Caki2 (cell line): ENCODE measurements at regions not wholly inside any gene's neighbourhood (a gene's known extent, or its start where the extent isn't known, plus 50 kb on each side); places are given as distances from the start of the nearest gene placed in this dataset.
"Not testable (repeated sequence)": the region's sequence is repeated elsewhere in the genome, so short reads cannot be mapped to it uniquely, and the experiment has no call there.

ENCODE experiments used
- DNase-seq: peaks from one replicate; pipeline ENCODE4 v3.0.0-alpha.2; 2015; ENCODE audit warnings: low read depth
- in situ Hi-C: cut with HindIII; loops from 2 replicates; pipeline ENCODE4 v1.10.0; 2016; ENCODE audit warnings: low sequenced_read_pairs, low pct_unique_long_range_greater_than_20kb, mixed read lengths

DNA sequence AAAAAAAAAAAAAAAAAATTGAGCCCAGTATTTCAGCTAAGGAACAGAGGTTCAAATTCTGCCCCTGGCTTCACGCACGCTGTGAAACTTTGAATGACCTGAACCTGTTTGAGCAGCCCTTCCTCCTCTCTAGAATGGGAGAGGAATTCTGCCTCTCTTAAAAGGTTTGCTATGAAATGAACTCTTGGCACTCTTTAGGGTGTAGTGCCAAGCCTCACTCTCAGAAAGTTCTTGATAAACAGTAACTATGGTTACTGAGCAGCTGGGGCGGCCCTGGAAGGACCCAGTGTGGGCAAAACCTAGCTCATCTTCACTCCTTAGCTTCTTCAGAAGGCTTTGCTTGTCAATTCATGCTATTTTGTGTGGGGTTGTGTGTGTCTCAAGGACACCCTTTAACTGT lies 73.7 kb downstream of the GEMIN8 start:
- in situ Hi-C loops: no loop called here
- DNase-seq: no peak

DNA sequence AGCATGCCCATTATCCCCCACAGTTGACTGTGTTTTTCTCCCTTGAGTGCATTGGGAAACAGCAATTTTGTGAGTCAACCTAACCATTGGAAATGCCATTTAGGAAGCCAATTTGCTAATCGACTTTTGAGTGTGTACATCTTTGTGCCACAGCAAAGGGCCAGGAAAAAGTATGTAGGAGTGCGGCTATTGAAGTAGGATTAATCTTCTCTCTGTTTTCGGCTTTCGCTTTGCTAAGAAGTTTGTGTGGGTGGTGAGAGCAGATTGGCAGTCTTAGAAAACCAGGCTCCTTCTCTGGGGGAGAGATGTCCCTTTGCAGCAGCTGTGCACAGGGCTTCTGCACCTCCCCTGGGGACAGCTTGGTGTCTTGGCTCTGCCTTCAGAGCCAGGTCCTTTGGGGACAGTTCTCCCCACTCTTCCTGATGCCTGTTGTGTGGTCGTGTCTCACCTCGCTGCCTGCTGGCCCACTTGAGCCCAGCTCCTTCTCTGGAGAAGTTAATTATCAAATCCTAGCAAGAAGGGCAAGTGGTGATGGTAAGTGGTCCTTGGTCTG lies 74.5 kb downstream of the GEMIN8 start:
- in situ Hi-C loops: no loop called here
- DNase-seq: no peak

- DNase-seq: no peak
- in situ Hi-C loops: no loop called here
Observed at GRCh38 chrX:13952581-13952980, 77.1 kb downstream of the GEMIN8 start.

GRCh38 chrX:13946223-13946622 lies 83.5 kb downstream of the GEMIN8 start:
- DNase-seq, in situ Hi-C loops: not testable (repeated sequence)

DNA sequence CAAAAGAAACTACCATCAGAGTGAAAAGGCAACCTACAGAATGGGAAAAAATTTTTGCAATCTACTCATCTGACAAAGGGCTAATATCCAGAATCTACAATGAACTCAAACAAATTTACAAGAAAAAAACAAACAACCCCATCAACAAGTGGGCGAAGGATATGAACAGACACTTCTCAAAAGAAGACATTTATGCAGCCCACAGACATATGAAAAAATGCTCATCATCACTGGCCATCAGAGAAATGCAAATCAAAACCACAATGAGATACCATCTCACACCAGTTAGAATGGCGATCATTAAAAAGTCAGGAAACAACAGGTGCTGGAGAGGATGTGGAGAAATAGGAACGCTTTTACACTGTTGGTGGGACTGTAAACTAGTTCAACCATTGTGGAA lies 83.9 kb downstream of the GEMIN8 start:
- DNase-seq, in situ Hi-C loops: not testable (repeated sequence)

GRCh38 chrX:13940671-13941070 lies 89.0 kb downstream of the GEMIN8 start:
- in situ Hi-C loops: no loop called here
- DNase-seq: no peak

- in situ Hi-C loops: no loop called here
- no peak for DNase-seq
Observed at GRCh38 chrX:13939741-13940597, 89.7 kb downstream of the GEMIN8 start.

DNA sequence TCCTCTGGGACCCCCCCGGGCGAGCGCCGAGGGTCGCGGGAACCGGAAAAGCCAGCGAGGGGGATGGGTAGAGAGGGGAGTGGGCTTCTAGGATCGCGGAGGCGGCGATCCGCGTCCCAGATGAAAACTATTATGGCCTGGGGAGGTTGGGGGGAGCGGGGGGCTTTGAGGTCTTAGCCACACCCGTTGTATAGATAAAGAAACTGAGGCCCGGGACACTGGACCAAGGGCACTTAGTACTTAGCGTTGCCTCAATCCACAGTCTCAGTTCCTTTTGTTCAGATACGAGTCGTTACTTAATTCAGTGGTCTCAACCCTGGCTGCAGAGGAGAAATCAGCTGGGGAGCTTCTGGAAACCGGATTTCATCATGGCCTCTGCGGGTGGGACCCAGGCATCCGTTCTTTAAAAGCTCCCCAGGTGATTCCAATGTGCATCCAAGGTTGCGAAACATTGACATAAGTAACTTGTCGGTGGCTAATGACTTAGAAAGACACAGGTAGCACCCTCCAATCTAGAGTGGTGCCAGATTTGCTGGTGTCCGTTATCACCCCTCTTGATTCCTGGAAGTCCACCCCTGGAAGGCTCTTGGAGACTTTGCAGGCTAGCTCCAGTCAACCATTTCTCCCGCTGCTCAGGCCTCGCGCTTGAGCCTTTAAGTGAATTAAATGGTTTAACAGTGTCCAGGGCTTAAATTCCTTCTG lies 90.7 kb downstream of the GEMIN8 start:
- DNase-seq: no peak
- in situ Hi-C loops: no loop called here

- DNase-seq: no peak
- in situ Hi-C loops: no loop called here
Observed at GRCh38 chrX:13938051-13938828, 91.5 kb downstream of the GEMIN8 start.

GRCh38 chrX:13937370-13938050 lies 92.2 kb downstream of the GEMIN8 start:
- in situ Hi-C loops: no loop called here
- DNase-seq: no peak

- in situ Hi-C loops: no loop called here
- DNase-seq: no peak
Observed at GRCh38 chrX:13936521-13937225, 93.0 kb downstream of the GEMIN8 start.

GRCh38 chrX:13934731-13935130 lies 95.0 kb downstream of the GEMIN8 start:
- in situ Hi-C loops: no loop called here
- DNase-seq: no peak

DNA sequence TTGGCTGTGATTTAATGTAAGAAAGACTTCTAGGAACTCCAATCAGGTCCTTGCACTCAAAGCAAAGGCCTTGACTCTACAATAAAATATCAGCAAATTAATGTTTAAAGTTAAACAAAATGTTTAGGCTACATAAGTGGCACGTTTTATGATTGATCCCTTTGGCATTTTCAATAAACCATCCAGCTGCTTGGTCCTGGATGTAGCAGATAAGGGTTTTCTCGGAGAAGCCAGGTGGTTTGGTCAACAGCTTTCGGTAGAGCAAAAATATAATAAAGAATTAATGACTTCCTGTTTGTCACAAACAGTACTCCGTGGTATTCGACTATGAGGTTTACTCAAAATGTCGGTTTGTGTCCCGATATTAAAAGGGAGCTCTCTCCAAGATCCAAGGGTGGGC lies 95.8 kb downstream of the GEMIN8 start:
- in situ Hi-C loops: no loop called here
- no peak for DNase-seq

GRCh38 chrX:13933352-13933751 lies 96.3 kb downstream of the GEMIN8 start:
- DNase-seq: no peak
- in situ Hi-C loops: no loop called here

DNA sequence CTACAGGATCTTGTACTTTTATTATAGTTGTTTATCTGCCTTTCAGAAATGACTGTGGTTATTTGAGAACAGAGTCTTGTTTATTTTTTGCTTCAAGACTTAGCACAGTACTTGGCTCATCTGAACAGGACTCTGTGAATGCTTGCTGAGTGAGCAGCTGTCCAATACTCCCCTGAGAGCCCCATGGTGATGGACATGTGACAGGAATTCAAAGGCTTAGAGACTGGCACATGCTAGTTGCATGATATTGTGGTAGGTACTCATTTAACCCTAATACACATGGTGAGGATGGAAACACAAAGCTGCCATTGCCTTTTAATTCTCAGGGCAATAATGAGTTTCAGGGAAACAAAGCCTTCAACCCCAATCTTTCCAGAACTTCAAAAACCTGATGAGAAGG lies 97.3 kb downstream of the GEMIN8 start:
- in situ Hi-C loops: no loop called here
- no peak for DNase-seq

DNA sequence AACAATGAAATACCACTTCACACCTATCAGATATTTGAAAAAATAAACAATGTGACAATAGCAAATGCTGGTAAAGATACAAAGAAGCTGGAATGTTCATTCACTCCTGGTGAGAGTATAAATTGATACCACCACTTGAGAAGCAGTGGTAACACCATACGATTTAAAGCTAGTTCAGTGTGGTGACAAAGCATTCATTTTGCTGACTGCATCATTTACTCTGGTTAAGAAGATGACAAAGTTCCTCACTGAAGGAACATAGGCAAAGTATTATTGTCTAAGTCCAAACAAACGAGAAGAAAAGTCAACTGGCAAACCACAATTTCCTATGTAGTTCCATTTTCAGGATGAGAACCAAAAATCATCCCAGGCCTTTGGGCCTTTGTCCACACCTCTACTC lies 102.5 kb downstream of the GEMIN8 start:
- in situ Hi-C loops: no loop called here
- DNase-seq: no peak

GRCh38 chrX:13923845-13924244 lies 105.8 kb downstream of the GEMIN8 start:
- DNase-seq: no peak
- in situ Hi-C loops: no loop called here

DNA sequence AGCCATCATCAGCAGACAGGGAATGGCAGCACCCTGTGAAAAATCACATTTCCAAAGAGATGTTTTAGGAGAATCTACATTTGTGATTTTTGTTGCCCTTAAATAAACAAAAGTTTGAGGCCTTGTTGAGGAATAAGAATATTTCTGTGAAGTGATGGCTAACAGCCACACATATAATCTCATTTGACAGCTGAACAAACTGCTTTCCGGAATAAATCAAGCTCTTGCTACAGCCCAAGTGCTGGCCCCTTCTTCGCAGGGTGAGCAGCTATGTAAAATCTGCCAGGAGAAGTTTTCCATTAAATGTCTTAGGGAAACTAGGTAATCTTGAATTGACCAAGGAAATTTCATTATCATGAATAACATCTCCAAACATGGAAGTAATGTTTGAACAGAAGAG lies 106.4 kb upstream of the GPM6B start:
- no peak for DNase-seq
- in situ Hi-C loops: no loop called here
